Stomach (tissue), 8 donors: ENCODE measurements at regions not wholly inside any gene's neighbourhood (a gene's known extent, or its start where the extent isn't known, plus 50 kb on each side); places are given as distances from the start of the nearest gene placed in this dataset.

Source experiments
- DNase-seq, 2 donors: peaks; one replicate each; pipeline versions ENCODE4 v3.0.0 to v3.0.0-alpha.2; 2013 to 2019
- H3K27ac ChIP-seq, 5 donors: fragments of 200-600 bp in 4 of 5; sonication (generic) in 4 of 5; one replicate each; pipeline ENCODE4 v1.5.1; 2013 to 2019; ENCODE audit warnings: mild to moderate bottlenecking in 1 of 5, moderate library complexity in 1 of 5
- H3K27me3 ChIP-seq, 3 donors: fragments of 200-600 bp; sonication (generic); one replicate each; pipeline ENCODE4 v1.5.1; 2017 to 2019; ENCODE audit warnings: mixed run types in 1 of 3
- H3K36me3 ChIP-seq, 4 donors: fragments of 200-600 bp; sonication (generic); 1 replicate in 3 of 4; 2 replicates in 1 of 4; pipeline ENCODE4 v1.5.1; 2016 to 2019
- H3K4me1 ChIP-seq, 4 donors: fragments of 200-600 bp; sonication (generic); one replicate each; pipeline ENCODE4 v1.5.1; 2016 to 2019
- H3K4me3 ChIP-seq, 4 donors: fragments of 200-600 bp; sonication (generic) in 3 of 4; one replicate each; pipeline ENCODE4 v1.5.1; 2016 to 2019; ENCODE audit warnings: mild to moderate bottlenecking in 1 of 4
- H3K9me3 ChIP-seq, 4 donors: fragments of 200-600 bp; sonication (generic); one replicate each; pipeline ENCODE4 v1.5.1; 2016 to 2019
- EP300 ChIP-seq: sonication (generic); formaldehyde crosslinking; IDR thresholded peaks from one replicate; pipeline ENCODE4 v1.6.1; 2017; ENCODE audit warnings: antibody characterized with exemption
- POLR2A ChIP-seq, 4 donors: fragments of 450-650 bp; IDR thresholded peaks; one replicate each; pipeline ENCODE4 v1.6.1; 2016; ENCODE audit warnings: antibody characterized with exemption in 4 of 4, control low read depth in 2 of 4, mild to moderate bottlenecking in 1 of 4, moderate library complexity in 1 of 4
- POLR2AphosphoS5 ChIP-seq, 3 donors: sonication (generic); formaldehyde crosslinking; IDR thresholded peaks; one replicate each; pipeline ENCODE4 v1.6.1; 2016; ENCODE audit warnings: antibody characterized with exemption in 3 of 3
- WGBS, 5 donors: extraction: QIAGEN DNeasy Blood & Tissue Kit in 3 of 5; methylation state at CpG; one replicate each; pipeline versions ENCODE4 v1.1.5 to v1.1.7; 2013 to 2018; 5-methylcytosine and 5-hydroxymethylcytosine counted together
- intact Hi-C: fragments of 100-400 bp; cut with DNase I; formaldehyde crosslinking; loops from one replicate; pipeline ENCODE4 v1.15.1; 2023; ENCODE audit warnings: low total_unique reads
- small RNA-seq, 4 donors: library from RNA; depleted of rRNA; stranded (forward); fragments of <200 nt; gene quantifications; one replicate each; pipeline ENCODE3, GENCODE V24; 2016
- TF ChIP-seq, protein P1 (sequence below), 7 experiments: fragments of 450-650 bp in 4 of 7; fragments of 200-600 bp in 3 of 7; sonication (generic) in 3 of 7; IDR thresholded peaks; one replicate each; pipeline ENCODE4 v1.5.1; 2016 to 2019; ENCODE audit warnings: antibody characterized with exemption in 7 of 7, control low read depth in 2 of 7, mild to moderate bottlenecking in 1 of 7
- donor health status: healthy with polysubstance abuse.
- donor health status: Bipolar disorder and iron deficiency.
- donor health status: healthy.

DNA sequence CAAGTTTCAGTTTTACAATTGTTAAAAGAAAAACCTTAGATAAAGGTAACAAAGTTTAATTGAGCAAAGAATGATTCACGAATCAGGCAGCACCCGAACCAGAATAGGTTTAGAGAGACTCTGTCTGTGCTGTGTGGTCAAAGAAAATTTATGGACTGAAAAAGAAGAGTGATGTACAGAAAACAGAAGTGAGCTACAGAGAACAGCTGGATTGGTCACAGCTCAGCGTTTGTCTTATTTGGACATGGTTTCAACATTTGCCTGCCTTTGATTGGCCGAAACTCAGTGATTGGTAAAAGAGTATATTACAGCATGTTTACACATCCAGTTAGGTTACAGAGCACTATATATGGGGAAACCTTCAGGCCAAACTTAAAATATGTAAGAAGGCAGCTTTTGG is 703.2 kb upstream of the STXBP6 start:
- WGBS, 5 donors, result 62 to 75% (median 68%) methylated on average over 4 of the region's 4 CpGs
- no peak for DNase-seq

GRCh38 chr14:25750436-25750835 is 700.5 kb upstream of the STXBP6 start:
- Histone ChIP-seq H3K27me3 (no peaks in the 10 kb centered on the region), H3K4me3 (no peak overlapping the region), H3K36me3 (no peaks in the 10 kb centered on the region), H3K4me1 (no peaks in the 10 kb centered on the region), H3K27ac (no peak overlapping the region), H3K9me3 (peaks cover 0 to 10% (median 0%) of the 10 kb centered on the region in 4 donors)
- 77 to 90% (median 87%) methylated on average over 1 of the region's 1 CpG for WGBS, 5 donors
- intact Hi-C loops, result no loop called here
- DNase-seq, result peak in 1 of 2 donors; percentile 30
- TF ChIP-seq POLR2AphosphoS5 (IDR thresholded peaks at IDR 0.05) (no peak), POLR2A (IDR thresholded peaks at IDR 0.05) (no peak), EP300 (no peak)
- TF ChIP-seq, protein P1, sequence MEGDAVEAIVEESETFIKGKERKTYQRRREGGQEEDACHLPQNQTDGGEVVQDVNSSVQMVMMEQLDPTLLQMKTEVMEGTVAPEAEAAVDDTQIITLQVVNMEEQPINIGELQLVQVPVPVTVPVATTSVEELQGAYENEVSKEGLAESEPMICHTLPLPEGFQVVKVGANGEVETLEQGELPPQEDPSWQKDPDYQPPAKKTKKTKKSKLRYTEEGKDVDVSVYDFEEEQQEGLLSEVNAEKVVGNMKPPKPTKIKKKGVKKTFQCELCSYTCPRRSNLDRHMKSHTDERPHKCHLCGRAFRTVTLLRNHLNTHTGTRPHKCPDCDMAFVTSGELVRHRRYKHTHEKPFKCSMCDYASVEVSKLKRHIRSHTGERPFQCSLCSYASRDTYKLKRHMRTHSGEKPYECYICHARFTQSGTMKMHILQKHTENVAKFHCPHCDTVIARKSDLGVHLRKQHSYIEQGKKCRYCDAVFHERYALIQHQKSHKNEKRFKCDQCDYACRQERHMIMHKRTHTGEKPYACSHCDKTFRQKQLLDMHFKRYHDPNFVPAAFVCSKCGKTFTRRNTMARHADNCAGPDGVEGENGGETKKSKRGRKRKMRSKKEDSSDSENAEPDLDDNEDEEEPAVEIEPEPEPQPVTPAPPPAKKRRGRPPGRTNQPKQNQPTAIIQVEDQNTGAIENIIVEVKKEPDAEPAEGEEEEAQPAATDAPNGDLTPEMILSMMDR (IDR thresholded peaks at IDR 0.05), result no peak

More for the DNA sequence above, 703.2 kb upstream of the STXBP6 start:
- Histone ChIP-seq H3K27me3 (no peaks in the 10 kb centered on the region), H3K9me3 (peaks cover 0 to 10% (median 0%) of the 10 kb centered on the region in 4 donors), H3K27ac (no peak overlapping the region), H3K4me1 (no peaks in the 10 kb centered on the region), H3K36me3 (no peaks in the 10 kb centered on the region), H3K4me3 (no peak overlapping the region)
- TF ChIP-seq POLR2AphosphoS5 (IDR thresholded peaks at IDR 0.05), result no peak
- TF ChIP-seq, protein P1 (IDR thresholded peaks at IDR 0.05), result no peak
- no peak for TF ChIP-seq POLR2A (IDR thresholded peaks at IDR 0.05)
- no peak for TF ChIP-seq EP300
- intact Hi-C loops, result no loop called here

Small RNA genes in the stretch of these regions (small RNA-seq; reads per million reads assigned to genes)
- gene RF00440, result 0 reads per million in 4 donors
